HG02981 (cell line): ENCODE measurements at regions not wholly inside any gene's neighbourhood (a gene's known extent, or its start where the extent isn't known, plus 50 kb on each side); places are given as distances from the start of the nearest gene placed in this dataset.
"Not testable (repeated sequence)": the region's sequence is repeated elsewhere in the genome, so short reads cannot be mapped to it uniquely, and the experiment has no call there.

Source experiments
- ATAC-seq: cut with Tn5 transposase; IDR thresholded peaks from one replicate; pipeline ENCODE4 v1.9.1; 2021; ENCODE audit warnings: mild to moderate bottlenecking, moderate library complexity; ENCODE audit not compliant: unreplicated experiment

- ATAC-seq = no peak
Observed at GRCh38 chrX:46367491-46367890, 177.7 kb downstream of the ZNF674 start.

GRCh38 chrX:46366381-46367207 is 178.6 kb downstream of the ZNF674 start:
- ATAC-seq = no peak

DNA sequence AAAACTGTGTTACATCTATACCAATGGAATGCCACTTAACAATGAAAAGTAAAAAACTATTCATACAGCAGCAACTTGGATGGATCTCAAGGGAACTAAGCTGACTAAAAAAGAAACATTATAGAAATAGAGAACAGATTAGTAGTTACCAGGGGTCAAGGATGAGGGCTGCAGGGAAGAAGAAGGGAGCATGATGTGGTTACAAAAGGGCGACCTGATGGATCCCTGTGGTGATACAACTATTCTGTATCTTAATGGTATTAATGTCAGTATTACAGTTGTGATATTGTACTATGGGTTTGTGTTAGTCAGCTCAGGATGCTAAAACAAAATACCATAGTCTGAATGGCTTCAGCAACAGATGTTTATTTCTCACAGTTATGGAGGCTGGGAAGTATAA is 190.7 kb downstream of the ZNF674 start:
- ATAC-seq = no peak

GRCh38 chrX:46341767-46342322 is 203.4 kb downstream of the ZNF674 start:
- ATAC-seq = no peak

DNA sequence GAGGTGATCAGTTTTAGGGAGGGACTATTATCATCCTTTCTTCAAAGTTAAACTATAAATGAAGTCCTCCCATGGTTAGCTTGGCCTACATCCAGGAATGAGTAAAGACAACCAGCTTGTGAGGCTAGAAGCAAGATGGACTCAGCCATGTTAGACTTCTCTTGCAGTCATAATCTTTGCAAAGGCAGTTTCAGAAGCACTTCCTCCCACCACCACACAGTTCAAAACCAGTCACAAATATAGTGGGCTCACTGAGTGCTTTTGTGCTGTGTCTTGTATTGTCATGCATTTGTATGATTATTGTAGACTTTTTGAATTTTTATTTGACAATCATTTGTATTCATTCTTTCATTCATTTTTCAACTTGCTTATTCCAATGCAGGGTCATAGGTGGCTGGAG is 204.5 kb downstream of the ZNF674 start:
- ATAC-seq = no peak

DNA sequence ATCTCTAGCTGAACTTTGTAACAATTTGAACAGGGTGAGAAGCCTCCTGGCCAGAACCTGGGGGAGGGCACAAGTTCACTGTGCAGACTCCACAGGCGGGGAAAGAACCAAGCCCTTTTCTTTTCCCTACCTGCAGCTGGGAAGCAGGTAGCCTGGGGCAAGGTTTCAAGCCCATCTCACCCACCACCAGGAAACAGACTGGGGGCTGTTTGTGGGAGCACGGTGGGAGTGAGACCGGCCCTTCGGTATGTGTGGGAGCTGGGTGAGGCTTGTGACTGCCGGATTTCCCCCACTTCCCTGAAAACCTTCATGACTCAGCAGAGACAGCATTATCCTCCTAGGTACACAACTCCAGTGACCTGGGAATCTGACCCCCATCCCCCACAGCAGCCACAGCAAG is 211.7 kb downstream of the ZNF674 start:
- ATAC-seq = no peak

DNA sequence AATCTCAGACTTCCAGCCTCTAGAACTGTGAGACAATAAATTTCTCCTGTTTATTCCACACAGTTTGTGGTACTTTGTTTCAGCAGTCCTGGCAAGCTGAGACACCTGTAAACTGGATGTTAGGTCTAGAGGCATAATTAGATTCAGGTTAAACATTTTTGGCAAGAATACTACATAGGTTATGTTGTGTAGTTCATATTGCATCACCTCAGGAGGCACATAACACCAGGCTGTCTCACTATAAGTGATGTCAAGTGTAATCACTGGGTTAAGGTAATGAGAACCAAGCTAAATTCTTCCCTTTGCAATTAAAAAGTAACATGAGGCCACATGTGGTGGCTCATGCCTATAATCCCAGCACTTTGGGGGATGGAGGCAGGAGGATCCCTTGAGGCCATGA is 214.2 kb downstream of the ZNF674 start:
- ATAC-seq = no peak

DNA sequence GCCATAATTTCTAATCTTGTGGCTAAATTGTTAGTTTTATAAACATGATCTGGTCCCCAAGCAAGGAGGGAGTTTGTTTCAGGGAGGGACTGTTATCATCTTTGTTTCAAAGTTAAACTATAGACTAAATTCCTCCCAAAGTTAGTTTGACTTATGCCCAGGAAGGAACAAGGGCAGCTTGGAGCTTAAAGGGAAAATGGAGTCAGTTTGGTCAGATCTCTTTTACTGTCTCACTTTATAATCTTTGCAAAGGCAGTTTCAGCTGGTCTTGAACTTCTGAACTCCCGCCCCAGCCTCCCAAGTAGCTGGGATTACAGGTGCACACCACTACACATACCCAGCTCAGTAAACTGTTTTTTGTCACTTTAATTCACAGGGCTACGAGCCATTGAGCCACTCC is 214.7 kb downstream of the ZNF674 start:
- ATAC-seq = no peak

- no peak for ATAC-seq
Observed at GRCh38 chrX:46328133-46328532, 217.1 kb downstream of the ZNF674 start.

DNA sequence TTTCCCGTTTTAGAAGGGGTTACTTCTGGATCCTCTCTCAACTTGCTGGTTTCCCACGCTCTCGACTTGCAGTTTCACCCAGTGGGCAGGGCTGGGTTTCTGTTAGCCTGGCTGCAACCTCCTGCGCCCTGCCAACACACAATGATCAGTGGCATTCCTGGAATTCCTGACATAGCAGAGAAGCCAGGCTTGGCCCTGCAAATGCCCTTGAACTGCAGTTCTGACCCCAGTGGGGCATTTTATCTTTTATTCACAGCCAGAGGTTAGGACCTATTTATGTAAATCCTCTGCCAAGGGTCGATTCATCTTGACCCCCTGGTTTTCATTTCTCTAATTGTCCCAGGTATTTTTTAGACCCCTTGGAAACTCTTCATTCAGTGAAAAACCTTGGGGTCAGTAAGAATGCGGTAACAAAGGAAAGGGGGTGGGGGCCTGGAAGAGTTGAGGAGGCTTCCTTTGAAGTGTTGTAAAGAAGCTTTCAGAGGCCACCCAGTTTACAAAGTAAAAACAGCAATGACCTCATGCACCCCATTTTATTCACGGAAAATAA is 217.6 kb downstream of the ZNF674 start:
- no peak for ATAC-seq

DNA sequence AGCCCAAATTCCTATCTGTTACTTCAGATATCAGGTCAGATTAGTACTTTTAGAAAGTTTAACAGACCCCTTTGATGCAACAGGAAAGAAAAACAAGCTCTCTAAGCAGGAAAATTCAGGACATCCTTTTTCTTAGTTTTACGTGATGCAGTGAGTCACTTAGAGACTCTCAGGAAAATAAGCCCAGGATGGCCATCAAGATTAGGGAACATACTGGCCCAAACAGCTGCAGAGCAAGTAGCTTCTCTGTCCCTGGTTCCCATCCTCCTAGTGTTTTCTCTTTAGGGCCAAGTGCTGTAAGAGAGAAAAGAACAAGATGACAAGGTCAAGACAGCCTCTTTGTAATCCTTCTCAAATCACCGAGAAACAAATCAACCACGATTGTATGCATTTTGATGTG is 219.1 kb downstream of the ZNF674 start:
- no peak for ATAC-seq

- no peak for ATAC-seq
Observed at GRCh38 chrX:46325312-46325877, 219.8 kb downstream of the ZNF674 start.

GRCh38 chrX:46324166-46324565 is 221.1 kb downstream of the ZNF674 start:
- no peak for ATAC-seq

DNA sequence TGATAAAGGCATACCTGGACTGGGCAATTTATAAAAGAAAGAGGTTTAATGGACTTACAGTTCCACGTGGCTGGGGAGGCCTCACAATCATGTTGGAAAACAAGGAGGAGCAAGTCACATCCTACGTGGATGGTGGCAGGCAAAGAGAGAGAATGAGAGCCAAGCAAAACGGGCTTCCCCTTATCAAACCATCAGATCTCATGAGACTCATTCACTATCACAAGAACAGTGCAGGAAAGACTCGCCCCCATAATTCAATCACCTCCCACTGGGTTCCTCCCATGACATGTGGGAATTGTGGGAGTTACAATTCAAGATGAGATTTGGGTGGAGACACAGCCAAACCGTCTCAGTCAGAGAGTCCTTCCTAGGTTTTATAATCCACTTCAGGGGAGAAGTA is 222.3 kb downstream of the ZNF674 start:
- not testable (repeated sequence) for ATAC-seq

GRCh38 chrX:46321676-46322075 is 223.5 kb downstream of the ZNF674 start:
- ATAC-seq = no peak

DNA sequence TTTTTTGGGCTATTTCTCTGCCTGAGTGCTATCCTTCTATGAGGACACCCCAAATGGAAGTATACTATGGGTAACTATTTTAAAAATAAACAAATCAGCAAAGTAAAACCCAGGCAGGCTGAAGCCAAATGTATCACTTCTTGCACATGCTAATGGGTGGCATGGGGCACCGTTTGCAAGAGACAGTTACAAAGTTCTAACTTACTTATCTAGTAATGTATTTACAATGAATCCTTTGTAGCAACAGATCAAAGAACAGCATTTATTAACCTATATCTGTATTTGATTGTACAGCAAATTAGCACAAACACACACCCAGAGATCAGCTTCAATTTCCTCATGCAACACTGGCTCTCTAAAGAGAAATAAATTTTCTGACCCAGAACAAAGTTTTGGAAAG is 225.5 kb downstream of the ZNF674 start:
- ATAC-seq = no peak

DNA sequence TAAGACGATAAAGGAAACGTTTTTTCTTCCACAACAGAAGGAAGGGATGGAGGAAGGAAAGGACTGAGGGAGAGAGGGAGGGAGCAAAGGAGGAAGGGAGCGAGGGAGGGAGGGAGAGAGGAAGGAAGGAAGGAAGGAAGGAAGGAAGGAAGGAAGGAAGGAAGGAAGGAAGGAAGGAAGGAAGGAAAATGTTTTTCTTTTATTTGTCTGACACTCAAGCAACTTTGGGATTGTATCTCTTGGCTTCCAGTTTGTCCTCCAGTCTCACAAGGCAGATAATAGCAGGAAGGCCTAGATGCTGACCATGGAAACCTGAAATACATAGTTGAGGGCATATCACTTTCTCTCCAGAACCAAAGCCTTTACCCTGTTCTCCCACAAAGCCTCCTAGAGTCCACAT is 226.7 kb downstream of the ZNF674 start:
- ATAC-seq = no peak

- no peak for ATAC-seq
Observed at GRCh38 chrX:46317163-46317562, 228.1 kb downstream of the ZNF674 start.

- no peak for ATAC-seq
Observed at GRCh38 chrX:46311581-46312120, 233.6 kb downstream of the ZNF674 start.

DNA sequence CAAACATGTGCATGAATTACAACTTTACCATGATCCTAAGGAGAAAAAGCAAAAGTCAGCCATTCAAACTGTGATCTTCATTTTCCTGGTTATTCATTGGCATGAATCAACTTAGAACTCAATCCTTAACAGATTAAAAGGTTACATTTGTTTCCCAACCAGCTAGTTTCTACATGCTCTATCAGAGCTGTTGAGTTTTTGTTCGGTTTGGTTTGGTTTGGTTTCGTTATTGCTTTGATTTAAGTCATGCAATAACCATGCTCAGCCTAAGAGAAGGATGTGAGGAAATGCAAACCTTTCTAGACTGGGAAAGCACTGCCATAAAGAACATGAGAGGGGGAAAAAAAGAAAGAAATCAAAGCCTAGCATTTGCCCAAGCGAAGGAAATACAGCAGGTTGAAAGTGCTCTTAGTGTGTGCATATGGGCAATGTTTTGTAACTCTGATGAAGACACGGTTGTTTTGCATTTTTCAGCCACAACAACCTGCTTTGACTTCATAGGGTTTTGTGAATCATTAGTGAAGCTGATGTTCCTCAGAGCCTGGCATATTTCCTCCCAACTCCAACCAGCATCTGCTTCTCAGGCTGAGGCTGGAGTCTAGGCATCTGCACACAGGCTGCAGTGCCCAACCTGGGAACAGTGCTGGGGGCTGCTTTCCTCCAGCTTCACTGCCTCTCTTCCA is 234.3 kb downstream of the ZNF674 start:
- ATAC-seq = peak; percentile 84

GRCh38 chrX:46308110-46308509 is 237.1 kb downstream of the ZNF674 start:
- ATAC-seq = no peak
